Stimulated activated memory B cell treated with anti-CD40 and anti-IgM and Interleukin-4, amounts not matched to agents 10 μg/mL and 1 μg/mL and 100 μg/mL, for 72 hours (primary cell): ENCODE measurements at regions not wholly inside any gene's neighbourhood (a gene's known extent, or its start where the extent isn't known, plus 50 kb on each side); places are given as distances from the start of the nearest gene placed in this dataset.

Experiments
- ATAC-seq: fragments of 150-1000 bp; cut with Tn5 transposase; 2 replicates; pipeline ENCODE4 v1.10.0; 2021
- H3K27ac Mint-ChIP-seq: one replicate; pipeline ENCODE4 v1.8.0; 2022; ENCODE audit warnings: mild to moderate bottlenecking, mixed read lengths
- H3K27me3 Mint-ChIP-seq: one replicate; pipeline ENCODE4 v1.8.0; 2022; ENCODE audit warnings: mixed read lengths
- H3K36me3 Mint-ChIP-seq: one replicate; pipeline ENCODE4 v1.8.0; 2022; ENCODE audit warnings: mixed read lengths
- H3K4me1 Mint-ChIP-seq: one replicate; pipeline ENCODE4 v1.8.0; 2022; ENCODE audit warnings: mixed read lengths
- H3K4me3 Mint-ChIP-seq: one replicate; pipeline ENCODE4 v1.8.0; 2022; ENCODE audit warnings: mild to moderate bottlenecking, moderate library complexity, mixed read lengths
- H3K9me3 Mint-ChIP-seq: one replicate; pipeline ENCODE4 v1.8.0; 2022; ENCODE audit warnings: mixed read lengths

DNA sequence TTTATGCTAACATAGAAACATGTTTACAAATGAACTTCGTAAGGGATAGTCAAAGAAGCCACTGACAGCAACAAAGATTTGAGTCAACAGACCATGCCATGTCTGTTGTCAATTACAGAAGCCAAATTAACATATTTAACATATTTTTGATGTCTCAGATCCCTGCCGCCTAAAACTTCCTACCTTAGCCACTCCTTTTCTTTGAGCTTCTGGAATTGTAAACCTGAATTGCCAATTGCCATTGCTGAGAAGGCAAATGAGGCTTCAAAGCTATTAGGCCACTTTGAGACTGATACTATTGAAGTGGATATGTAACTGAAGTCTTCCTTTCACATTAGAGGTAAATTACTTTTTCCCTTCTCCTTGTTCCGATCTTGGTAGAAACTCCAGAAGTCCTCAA, 66.0 kb upstream of the DSEL start:
- no peaks in the 10 kb centered on the region for H3K36me3 Mint-ChIP-seq
- H3K27me3 Mint-ChIP-seq: no peaks in the 10 kb centered on the region
- no peaks in the 10 kb centered on the region for H3K4me1 Mint-ChIP-seq
- no peak for ATAC-seq
- H3K9me3 Mint-ChIP-seq: peaks cover 2% of the 10 kb centered on the region
- H3K4me3 Mint-ChIP-seq: no peak overlapping the region
- H3K27ac Mint-ChIP-seq: no peak overlapping the region

DNA sequence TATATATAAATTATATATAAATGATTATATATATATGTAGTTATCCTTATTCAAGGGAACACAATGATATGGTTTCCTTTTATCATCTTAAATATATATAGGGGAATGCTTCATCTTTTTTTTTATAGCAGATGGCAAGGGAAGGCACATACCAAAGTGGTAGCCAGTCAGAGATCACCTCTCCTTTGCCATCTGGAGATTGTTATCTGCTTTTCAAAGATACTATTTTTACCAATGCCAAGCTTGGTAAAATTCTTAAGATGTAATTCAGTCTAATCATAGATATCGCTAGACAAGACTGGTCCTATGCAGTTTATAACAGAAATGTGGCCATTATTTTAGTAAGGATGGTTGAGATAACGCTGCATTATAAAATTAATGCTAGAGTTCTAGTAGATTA, 64.7 kb upstream of the DSEL start:
- H3K4me3 Mint-ChIP-seq: no peak overlapping the region
- no peak for ATAC-seq
- no peaks in the 10 kb centered on the region for H3K36me3 Mint-ChIP-seq
- peaks cover 4% of the 10 kb centered on the region for H3K4me1 Mint-ChIP-seq
- H3K27ac Mint-ChIP-seq: no peak overlapping the region
- no peaks in the 10 kb centered on the region for H3K27me3 Mint-ChIP-seq
- H3K9me3 Mint-ChIP-seq: peaks cover 5% of the 10 kb centered on the region

DNA sequence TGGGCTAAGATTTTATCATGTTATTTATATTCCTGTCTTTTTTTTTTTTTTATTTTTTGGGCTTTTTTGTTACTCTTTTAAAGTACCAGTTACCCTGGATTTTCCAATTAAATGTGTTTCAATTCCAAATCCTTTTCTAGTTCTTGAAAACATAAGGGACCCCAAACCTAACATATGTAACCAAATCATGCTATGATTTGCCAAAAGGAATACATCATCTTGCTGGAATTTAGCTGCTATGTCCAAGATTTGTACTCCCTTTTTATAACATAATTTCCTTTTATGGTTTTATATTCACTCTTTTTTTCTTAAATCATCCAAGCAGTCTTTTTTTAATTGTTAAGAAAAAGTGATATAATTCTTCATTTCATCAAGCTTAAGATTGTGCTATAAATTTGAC, 60.9 kb upstream of the DSEL start:
- no peak for ATAC-seq
- H3K36me3 Mint-ChIP-seq: no peaks in the 10 kb centered on the region
- peaks cover 3% of the 10 kb centered on the region for H3K9me3 Mint-ChIP-seq
- H3K27me3 Mint-ChIP-seq: no peaks in the 10 kb centered on the region
- H3K27ac Mint-ChIP-seq: no peak overlapping the region
- H3K4me3 Mint-ChIP-seq: no peak overlapping the region
- peaks cover 5% of the 10 kb centered on the region for H3K4me1 Mint-ChIP-seq

DNA sequence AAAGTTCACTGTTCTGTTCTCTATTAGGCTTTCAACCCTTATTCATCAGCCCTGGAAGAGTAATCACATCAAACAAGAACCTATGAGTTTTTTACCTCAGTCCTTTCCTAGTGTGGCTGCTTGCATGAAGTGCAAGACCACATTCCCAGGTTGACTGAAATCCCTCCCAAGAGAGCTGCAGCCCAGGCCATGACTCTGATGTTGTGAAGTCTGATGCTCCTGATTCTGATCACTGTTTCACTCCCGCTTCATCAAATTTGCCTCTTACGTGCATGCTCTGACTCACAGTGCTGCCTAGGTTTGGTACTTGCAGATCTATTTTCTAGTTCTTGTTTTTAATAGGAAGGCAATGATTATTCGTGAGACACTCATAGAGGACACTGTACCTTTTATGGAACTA, 58.2 kb upstream of the DSEL start:
- no peaks in the 10 kb centered on the region for H3K36me3 Mint-ChIP-seq

DNA sequence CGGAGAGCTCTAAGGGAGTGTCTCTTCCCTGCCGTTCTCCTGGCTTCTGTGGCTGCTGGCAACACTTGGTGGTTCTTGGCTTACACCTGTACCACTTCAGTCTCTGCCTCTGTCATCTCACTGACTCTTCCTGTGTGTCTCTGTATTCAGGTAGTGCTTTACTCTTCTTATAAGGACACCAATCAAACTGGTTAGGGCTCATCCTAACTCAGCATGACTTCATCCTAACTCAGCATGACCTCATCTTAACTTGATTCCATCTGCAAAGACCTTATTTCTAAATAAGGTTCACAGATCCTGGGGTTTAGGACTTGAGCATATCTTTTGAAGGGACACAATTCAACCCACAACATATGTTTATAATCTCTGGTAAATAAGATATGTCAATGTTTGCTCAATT, 51.6 kb upstream of the DSEL start:
- ATAC-seq: no peak
- H3K9me3 Mint-ChIP-seq: no peaks in the 10 kb centered on the region
- H3K36me3 Mint-ChIP-seq: no peaks in the 10 kb centered on the region
- no peak overlapping the region for H3K4me3 Mint-ChIP-seq
- H3K27me3 Mint-ChIP-seq: no peaks in the 10 kb centered on the region
- H3K27ac Mint-ChIP-seq: no peak overlapping the region
- H3K4me1 Mint-ChIP-seq: no peaks in the 10 kb centered on the region

More for the DNA sequence above, 58.2 kb upstream of the DSEL start:
- no peak overlapping the region for H3K27ac Mint-ChIP-seq
- no peaks in the 10 kb centered on the region for H3K27me3 Mint-ChIP-seq
- peaks cover 3% of the 10 kb centered on the region for H3K9me3 Mint-ChIP-seq
- ATAC-seq: peak; percentile 20
- H3K4me1 Mint-ChIP-seq: peaks cover 5% of the 10 kb centered on the region
- H3K4me3 Mint-ChIP-seq: no peak overlapping the region
